Mesodermal cell (in vitro differentiated cells): ENCODE measurements at regions not wholly inside any gene's neighbourhood (a gene's known extent, or its start where the extent isn't known, plus 50 kb on each side); places are given as distances from the start of the nearest gene placed in this dataset.
"Not testable (repeated sequence)": the region's sequence is repeated elsewhere in the genome, so short reads cannot be mapped to it uniquely, and the experiment has no call there.

Source experiments
- H3K27ac ChIP-seq: 2 replicates; pipeline ENCODE4 v1.7.0; 2013; ENCODE audit warnings: mild to moderate bottlenecking, low read depth, low read length, moderate library complexity; ENCODE audit not compliant: severe bottlenecking
- H3K36me3 ChIP-seq: 2 replicates; pipeline ENCODE4 v1.7.1; 2013; ENCODE audit warnings: mild to moderate bottlenecking, low read length, moderate library complexity; ENCODE audit not compliant: control insufficient read depth, insufficient read depth
- H3K4me1 ChIP-seq: one replicate; pipeline ENCODE4 v1.7.1; 2013; ENCODE audit warnings: mild to moderate bottlenecking, low read length; ENCODE audit not compliant: insufficient read depth, control insufficient read depth, poor library complexity, severe bottlenecking
- H3K4me3 ChIP-seq: 2 replicates; pipeline ENCODE4 v1.7.0; 2013; ENCODE audit warnings: low read length, control low read depth, mild to moderate bottlenecking; ENCODE audit not compliant: insufficient read depth, poor library complexity, severe bottlenecking; ENCODE audit errors: extremely low read depth
- H3K9me3 ChIP-seq: 2 replicates; pipeline ENCODE4 v1.7.1; 2013; ENCODE audit warnings: mild to moderate bottlenecking, low read length, moderate library complexity; ENCODE audit not compliant: control insufficient read depth
- WGBS, 2 experiments: methylation state at CpG; one replicate each; pipeline ENCODE4 v1.1.5; 2013; ENCODE audit warnings: missing lambda C conversion rate in 2 of 2; ENCODE audit not compliant: insufficient coverage in 2 of 2; 5-methylcytosine and 5-hydroxymethylcytosine counted together

DNA sequence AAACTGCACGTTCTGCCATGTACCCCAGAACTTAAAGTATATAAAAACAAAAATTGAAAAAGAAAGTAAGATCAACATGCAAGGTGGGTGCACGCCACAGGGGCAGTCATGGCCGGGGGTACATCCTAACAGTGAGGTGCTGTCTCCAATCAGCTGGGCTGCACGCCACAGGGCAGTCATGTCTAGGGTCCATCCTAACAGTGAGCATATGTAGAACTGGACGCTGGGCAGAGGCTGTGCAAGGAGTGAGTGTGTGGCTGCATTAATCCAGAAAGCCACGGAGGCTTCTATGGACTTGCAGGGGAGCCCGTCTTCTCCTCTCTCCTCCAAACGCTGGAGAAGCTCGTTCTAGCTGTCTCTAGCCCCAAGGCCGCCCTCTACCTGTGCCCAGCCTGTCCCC lies 1105.0 kb downstream of the BRD1 start:
- H3K4me1 ChIP-seq = peaks cover 4% of the 10 kb centered on the region
- no peaks in the 10 kb centered on the region for H3K36me3 ChIP-seq
- no peak overlapping the region for H3K4me3 ChIP-seq
- H3K9me3 ChIP-seq = no peaks in the 10 kb centered on the region
- 87 to 90% methylated on average over 9 to 10 of the region's 10 CpGs for WGBS, 2 experiments
- no peak overlapping the region for H3K27ac ChIP-seq

DNA sequence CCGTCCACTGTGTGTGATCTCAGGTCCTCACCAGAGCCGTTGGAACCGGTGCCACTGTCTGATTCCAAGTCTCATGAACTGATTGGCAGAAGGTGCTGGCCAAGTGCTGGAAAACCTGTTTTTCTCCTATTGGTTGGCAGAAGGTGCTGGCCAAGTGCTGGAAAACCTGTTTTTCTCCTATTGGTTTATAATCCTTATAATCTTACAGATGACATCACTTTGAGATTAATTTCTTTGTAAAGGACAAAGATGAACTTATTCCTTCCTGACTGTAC lies 1106.3 kb downstream of the BRD1 start:
- Histone ChIP-seq H3K36me3 (no peaks in the 10 kb centered on the region), H3K9me3 (no peaks in the 10 kb centered on the region), H3K27ac (no peak overlapping the region), H3K4me3 (no peak overlapping the region), H3K4me1 (peaks cover 10% of the 10 kb centered on the region)
- 93 to 97% methylated on average over 3 of the region's 3 CpGs for WGBS, 2 experiments

DNA sequence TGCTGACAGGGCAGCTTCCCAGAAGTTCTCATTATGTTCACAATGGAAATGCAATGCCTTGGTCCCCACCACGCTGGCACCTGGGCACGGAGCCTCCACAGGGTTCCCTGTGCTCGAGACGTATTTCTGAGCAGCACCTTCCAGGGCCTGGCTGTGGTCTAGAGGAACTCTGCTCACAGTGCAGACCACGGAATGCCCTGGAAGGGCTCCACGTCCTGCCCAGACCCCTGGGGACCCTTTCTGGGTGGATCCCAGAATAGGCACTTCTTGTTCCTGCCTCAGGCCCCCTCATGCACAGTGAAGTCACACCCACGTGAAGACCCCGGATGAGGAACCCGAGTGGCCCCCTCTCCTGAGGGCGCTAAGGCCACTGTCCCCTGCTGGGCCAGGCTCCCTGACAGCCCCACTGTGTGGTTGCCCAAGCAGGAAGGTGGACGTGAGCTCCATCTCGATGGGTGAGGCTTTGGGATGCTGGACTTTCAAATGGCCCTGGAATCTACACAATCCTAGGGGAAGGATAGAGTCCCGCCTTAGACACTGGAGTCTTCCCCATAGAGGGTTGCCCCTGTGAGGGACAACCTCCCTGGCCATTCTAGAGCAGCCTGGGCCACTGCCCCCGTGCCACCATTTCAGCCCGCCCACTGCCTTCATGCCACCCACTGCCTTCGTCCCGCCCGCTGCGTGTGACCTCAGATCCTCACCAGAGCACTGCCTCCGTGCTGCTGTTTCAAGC lies 1106.8 kb downstream of the BRD1 start:
- H3K4me3 ChIP-seq = no peak overlapping the region
- no peaks in the 10 kb centered on the region for H3K36me3 ChIP-seq
- H3K4me1 ChIP-seq = peaks cover 10% of the 10 kb centered on the region
- WGBS, 2 experiments = 94% methylated on average over 16 to 19 of the region's 20 CpGs
- no peaks in the 10 kb centered on the region for H3K9me3 ChIP-seq
- no peak overlapping the region for H3K27ac ChIP-seq

DNA sequence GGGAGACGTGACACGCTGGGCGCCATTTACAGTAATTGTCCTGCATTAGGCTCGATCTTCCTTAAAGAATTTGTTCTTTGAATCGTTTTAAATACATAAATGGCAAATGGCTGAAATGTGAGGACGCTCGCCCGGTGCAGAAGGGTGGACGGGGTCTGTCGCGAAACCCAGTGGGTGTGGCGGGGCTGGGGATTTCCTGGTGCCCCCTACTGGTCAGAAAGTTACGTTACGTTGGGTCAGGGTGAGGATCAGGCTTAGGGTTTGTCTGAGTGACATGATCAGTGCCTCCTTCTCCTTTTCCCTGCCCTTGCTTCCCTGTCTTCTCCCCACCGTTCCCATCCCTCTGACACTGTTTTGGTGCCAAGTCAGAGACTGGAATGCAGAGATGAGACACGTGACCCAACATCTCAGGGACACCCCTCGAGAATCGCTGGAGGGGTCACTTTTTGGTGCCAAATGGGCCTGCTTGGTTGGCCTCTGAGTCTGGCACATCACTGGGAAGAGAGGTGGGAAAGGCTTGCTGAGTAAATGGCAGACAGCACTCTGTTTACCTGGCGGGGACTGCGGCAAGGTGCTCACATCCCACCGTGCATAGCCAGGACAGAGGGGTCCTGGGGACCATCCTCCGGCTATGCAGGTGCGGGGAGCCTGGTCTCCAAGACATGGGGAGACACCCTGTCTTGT lies 1107.6 kb downstream of the BRD1 start:
- Histone ChIP-seq H3K9me3 (no peaks in the 10 kb centered on the region), H3K36me3 (no peaks in the 10 kb centered on the region), H3K4me3 (no peak overlapping the region), H3K4me1 (peaks cover 10% of the 10 kb centered on the region), H3K27ac (no peak overlapping the region)
- 79 to 81% methylated on average over 20 to 23 of the region's 23 CpGs for WGBS, 2 experiments

DNA sequence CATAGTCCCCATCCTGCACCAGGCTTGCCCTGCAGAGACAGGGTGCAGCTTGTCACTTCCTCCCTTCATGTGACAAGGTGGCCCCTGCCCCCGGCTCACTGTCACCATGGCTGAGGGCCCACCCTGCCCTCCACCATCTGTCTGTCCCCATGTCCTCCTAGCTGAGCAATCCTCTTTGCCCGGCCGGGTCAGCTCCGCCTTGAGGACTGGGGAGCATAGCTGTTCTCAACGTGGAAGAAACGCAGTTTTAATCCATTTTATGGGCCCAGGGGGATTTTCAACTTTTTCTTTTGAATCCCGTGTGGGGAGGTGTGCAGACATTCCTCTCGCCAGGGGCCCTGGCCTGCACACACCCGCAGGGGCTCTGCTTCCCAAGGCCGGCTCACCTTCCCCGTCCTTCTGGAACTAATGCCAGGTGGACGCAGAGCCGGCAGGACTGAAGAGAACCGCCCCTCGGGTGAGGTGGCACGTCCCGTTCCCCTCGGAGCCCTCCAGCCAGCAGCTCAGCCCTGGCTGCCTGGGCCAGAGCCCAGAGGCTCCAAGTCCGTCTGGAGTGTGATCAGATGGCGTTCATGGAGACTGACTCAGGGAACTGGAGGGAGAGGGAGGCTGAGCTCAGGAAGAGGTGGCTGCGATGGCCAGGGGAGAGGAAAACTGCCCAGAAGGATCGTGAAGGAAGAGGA lies 1108.7 kb downstream of the BRD1 start:
- Histone ChIP-seq H3K36me3 (no peaks in the 10 kb centered on the region), H3K9me3 (no peaks in the 10 kb centered on the region), H3K27ac (no peak overlapping the region), H3K4me1 (peaks cover 10% of the 10 kb centered on the region), H3K4me3 (no peak overlapping the region)
- 90 to 93% methylated on average over 10 to 18 of the region's 22 CpGs for WGBS, 2 experiments

DNA sequence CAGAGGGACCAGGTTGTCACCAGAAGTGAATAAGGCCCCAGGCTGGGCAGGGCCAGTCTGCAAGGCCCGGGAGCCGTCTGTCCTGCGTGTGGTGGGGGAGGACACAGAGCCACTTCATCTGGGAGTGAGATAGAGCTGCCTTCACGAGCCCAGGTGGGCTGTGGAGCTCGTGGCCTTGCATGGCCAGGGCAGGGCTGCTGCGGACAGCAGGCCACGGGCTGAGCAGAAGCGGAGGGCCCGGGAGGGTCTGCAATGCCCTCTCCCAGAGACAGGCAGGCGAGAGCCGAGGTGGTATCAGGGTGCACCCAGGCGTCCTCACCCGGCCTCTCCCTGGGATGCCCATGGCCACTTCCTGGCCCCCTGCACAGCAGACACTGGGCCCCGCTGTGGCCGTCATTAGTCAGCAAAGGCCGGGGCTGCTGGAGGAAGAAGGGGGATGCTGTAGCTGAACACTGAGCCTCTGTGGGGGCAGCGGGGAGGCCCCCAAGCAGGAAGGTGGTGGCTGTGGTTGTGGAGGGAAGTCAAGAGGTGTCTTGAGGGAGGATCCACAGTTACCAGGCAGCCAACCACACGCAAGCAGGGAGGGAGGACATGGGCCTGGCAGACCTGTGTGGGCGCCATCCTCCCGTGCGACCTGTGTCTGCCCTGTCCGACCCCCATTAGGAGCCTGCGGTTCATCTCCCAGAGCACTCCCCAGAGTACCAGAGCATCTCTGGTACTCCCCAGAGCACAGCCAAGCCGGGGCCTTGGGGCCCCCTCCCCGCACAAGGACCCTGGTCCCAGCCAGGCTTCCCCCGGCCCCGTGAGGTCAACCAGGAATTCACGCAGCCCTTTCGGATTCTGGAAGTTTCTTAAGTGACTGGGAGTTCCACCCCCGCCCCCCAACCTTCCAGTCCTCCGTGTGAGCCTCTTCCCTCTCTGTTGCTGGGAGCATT lies 1109.5 kb downstream of the BRD1 start:
- H3K27ac ChIP-seq = no peak overlapping the region
- H3K4me1 ChIP-seq = peaks cover 10% of the 10 kb centered on the region
- no peaks in the 10 kb centered on the region for H3K9me3 ChIP-seq
- 82 to 92% methylated on average over 22 to 30 of the region's 31 CpGs for WGBS, 2 experiments
- no peak overlapping the region for H3K4me3 ChIP-seq
- H3K36me3 ChIP-seq = no peaks in the 10 kb centered on the region

DNA sequence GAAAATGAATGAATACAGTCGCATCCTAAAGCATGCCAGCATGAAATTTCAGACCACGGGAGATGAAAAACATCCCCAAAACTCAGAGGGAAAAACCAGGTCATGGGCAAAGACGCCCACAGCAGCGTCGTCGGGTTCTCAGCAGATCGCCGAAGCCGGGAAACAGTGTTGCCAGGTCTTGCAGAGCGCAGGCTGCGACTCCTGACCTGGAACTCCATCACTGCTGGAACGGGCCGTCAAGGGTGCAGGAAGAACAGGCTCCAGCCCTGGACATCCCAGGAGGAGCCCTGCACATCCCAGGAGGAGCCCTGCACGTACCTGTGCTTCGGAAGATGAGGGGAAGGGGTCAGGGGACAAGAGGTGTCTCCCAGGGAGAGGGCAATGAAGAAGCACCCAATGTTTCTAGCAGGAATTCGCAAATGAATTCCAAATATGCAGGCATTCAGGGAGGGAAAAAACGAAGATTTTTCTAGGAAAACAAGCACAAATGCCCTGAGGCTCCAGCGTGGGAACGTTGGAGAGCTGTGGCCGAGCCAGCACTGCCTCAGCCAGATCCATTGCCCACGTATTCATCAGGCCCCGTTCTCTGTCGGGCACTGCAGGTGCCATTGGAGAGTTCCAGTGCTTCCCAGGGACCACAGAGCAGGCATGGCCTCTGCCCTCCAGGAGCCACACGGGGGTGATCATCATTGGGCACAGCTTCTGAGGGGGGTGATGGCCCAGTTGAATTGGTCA lies 1110.4 kb downstream of the BRD1 start:
- Histone ChIP-seq H3K9me3 (no peaks in the 10 kb centered on the region), H3K27ac (no peak overlapping the region), H3K4me1 (peaks cover 10% of the 10 kb centered on the region), H3K4me3 (no peak overlapping the region), H3K36me3 (no peaks in the 10 kb centered on the region)
- WGBS, 2 experiments = 80 to 81% methylated on average over 23 to 24 of the region's 24 CpGs

DNA sequence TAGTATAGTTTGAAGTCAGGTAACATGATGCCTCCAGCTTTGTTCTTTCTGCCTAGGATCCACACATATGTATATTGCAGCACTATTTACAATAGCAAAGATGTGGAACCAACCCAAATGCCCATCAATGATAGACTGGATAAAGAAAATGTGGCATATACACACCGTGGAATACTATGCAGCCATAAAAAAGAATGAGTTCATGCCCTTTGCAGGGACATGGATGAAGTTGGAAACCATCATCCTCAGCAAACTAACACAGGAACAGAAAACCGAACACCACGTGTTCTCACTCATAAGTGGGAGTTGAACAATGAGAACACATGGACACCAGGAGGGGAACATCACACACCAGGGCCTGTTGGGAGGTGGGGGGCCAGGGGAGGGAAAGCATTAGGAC lies 1111.5 kb downstream of the BRD1 start:
- H3K27ac ChIP-seq, H3K9me3 ChIP-seq, H3K4me3 ChIP-seq, H3K4me1 ChIP-seq, H3K36me3 ChIP-seq: not testable (repeated sequence)
- WGBS, 2 experiments = no CpG with 5 or more reads among the region's 3 CpGs

DNA sequence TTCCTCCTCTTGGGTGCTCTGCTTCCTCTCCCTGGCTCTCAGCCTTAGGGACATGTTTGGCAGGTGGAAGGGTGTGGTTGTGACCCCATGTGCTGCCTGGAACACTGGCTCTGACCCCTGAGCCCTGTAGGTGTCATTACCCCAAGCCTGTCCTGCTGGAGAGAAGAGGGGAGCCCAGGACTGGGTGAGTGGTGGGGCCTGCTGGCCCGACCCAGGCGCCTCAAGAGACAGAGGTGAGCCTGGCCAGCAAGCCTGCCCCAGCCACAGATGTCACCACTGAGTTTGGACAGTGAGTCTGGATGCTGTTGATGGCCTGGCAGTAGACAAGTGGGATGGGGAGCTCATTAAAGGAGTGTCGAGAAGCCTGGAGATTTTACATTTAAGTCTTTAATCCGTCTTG lies 1112.2 kb downstream of the BRD1 start:
- 89 to 100% methylated on average over 2 to 3 of the region's 4 CpGs for WGBS, 2 experiments
- H3K27ac ChIP-seq = no peak overlapping the region
- H3K4me1 ChIP-seq = peaks cover 10% of the 10 kb centered on the region
- H3K36me3 ChIP-seq = no peaks in the 10 kb centered on the region
- H3K4me3 ChIP-seq = no peak overlapping the region
- no peaks in the 10 kb centered on the region for H3K9me3 ChIP-seq

DNA sequence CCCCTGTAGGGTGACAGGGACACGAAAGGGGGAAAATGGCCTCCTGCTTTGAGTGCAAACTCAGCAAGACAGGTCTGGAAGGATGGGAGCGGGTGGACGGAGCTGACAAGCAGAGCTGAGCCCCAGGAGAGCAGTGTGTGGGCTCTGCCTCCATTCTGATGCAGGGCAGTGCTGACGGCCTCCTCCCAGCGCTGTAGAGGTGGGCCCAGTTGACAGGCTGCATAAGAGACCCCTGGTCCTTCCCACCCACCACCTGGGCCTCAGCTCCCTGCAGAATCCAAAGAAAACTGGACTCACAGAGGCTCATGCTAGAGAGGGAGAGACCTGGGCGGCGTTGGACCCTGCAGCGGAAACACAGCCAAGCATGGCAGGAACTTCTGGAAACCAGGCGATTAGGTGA lies 1113.4 kb downstream of the BRD1 start:
- WGBS, 2 experiments = 93 to 97% methylated on average over 7 to 9 of the region's 9 CpGs
- Histone ChIP-seq H3K4me1 (peaks cover 10% of the 10 kb centered on the region), H3K4me3 (no peak overlapping the region), H3K9me3 (no peaks in the 10 kb centered on the region), H3K27ac (no peak overlapping the region), H3K36me3 (no peaks in the 10 kb centered on the region)
